T-helper 9 cell (primary cell): ENCODE measurements at regions not wholly inside any gene's neighbourhood (a gene's known extent, or its start where the extent isn't known, plus 50 kb on each side); places are given as distances from the start of the nearest gene placed in this dataset.
"Not testable (repeated sequence)": the region's sequence is repeated elsewhere in the genome, so short reads cannot be mapped to it uniquely, and the experiment has no call there.

Source experiments
- DNase-seq: peaks from one replicate; pipeline ENCODE4 v3.0.0-alpha.2; 2020

DNA sequence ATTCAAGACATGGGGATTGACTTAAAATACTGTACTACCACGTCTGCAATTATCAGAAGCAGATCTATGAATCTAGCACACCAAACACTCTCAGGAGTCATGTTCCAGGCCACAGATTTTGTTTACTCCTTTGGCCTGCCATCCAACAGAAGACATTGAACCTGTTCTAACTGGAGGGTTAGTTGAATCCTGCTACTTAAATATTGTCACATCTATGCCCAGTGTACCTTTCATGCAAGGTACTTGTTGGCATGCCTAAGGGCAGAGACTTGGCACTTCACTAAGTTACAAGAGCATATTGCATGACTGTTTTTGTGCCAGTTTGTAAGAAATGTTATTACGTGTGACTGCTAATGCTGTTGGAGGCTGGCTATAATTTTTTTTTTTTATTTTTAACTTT, 126.9 kb upstream of the BCOR start:
- no peak for DNase-seq

DNA sequence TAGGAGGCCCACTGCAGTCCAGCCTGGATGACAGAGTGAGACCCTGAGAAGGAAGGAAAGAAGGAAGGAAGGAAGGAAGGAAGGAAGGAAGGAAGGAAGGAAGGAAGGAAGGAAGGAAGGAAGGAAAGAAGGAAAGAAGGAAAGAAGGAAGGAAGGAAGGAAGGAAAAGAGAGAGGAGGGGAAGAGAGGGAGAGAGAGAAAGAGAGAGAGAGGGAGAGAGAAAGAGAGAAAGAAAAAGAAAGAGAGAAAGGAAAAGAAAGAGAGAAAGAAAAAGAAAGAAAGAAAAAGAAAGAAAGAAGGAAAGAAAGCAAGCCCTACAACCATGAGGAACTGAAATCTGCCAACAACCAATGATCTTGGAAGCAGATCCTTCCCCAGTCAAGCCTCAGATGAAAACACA, 124.9 kb upstream of the BCOR start:
- not testable (repeated sequence) for DNase-seq

DNA sequence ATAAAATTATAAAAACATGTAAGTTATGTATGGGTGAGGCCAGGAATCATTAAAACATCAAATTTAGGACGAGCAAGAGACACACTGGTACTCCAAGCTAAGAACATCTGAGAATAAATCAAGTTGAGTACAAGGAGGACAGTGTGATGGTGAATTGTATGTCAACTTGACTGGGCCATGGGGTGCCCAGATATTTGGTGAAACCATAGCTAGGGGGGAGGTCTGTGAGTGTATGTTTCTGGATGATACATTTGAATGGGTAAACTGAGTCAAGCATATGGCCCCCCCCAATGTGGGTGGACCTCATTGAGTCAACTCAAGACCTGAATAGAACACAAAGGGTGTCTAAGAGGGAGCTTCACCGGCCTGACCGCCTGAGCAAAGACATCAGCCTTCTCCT, 115.3 kb upstream of the BCOR start:
- DNase-seq: no peak

DNA sequence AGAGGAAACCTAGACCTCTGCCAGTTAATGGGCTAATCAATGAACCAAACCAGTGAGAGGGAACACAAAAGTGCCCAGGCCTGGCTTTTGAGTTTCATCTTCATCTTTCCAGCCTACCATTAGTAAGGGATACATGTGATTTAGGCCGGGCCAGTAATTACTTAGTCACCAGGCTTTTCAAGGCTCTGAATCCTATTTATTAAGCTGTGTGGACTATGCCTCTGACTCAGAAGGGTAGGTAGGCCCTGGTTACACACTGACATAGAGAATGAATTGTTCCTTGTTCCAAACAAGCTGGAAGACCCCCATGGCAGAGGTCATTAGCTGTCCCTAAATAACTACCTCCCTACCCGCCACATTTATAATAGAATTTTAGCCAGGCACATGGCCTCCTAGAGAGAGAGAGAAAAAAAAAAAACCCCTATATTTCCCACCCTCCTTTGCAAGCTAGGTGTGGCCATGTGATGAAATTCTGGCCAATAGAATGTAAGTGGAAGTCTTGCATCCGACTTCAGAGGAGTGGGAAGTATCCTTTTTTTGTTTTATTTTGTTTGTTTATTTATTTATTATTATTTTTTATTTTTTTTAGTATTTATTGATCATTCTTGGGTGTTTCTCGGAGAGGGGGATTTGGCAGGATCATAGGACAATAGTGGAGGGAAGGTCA, 112.3 kb upstream of the BCOR start:
- no peak for DNase-seq

DNA sequence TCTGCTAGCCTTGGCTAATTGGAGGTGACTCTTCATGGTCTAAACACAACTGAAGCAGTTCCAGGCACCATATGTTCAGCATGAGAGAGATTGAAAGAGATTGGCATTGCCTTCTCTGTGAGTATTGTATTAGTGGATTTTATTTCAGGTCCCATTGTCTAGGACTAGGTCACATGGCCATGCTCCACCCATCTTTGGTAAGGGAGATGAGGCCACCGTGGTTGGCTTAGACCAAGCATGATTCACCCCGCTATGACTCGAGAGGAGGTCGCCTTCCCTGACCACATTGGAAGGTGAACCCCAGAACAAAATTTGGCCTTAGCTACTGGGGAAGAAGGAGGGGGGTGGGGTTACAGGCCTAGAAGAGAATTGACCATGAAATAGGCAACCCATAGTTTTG, 109.9 kb upstream of the BCOR start:
- no peak for DNase-seq

DNA sequence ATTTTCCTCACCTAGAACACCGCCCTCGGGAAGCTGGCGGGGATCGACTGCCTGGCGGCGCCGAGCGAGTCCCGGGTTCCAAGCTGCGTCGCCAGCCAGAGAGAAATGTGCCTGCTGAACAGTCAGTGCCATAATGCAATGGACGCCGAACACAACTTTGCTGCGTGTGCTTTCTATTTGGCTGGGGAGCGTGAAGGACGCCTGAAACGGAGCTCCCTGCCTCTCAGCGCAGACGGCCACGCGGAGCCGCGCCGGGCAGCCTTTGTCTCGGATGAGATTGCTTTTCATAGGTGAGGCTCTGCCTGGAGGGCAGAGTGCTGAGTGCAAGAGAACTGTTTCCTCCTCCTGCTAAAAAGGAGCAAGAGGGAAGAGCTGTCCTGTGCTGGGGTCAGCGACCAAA, 107.7 kb upstream of the BCOR start:
- no peak for DNase-seq

DNA sequence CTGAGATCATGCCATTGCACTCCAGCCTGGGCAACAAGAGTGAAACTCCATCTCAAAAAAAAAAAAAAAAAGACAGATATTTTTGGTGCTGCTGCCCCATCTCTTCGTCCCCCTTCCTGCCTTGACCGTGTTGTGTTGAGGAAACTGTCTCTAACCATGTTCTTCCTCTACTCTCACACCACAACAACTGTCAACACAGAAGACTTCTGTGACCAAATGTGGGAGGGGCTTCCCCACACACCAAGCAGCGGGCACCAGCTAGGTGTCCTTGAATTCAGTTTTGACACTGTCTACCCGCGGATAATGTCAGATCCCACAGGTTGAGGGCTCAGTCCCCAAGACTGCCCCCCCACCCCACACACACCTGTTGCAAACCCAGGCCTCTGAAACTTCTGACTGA, 104.7 kb upstream of the BCOR start:
- DNase-seq: no peak

DNA sequence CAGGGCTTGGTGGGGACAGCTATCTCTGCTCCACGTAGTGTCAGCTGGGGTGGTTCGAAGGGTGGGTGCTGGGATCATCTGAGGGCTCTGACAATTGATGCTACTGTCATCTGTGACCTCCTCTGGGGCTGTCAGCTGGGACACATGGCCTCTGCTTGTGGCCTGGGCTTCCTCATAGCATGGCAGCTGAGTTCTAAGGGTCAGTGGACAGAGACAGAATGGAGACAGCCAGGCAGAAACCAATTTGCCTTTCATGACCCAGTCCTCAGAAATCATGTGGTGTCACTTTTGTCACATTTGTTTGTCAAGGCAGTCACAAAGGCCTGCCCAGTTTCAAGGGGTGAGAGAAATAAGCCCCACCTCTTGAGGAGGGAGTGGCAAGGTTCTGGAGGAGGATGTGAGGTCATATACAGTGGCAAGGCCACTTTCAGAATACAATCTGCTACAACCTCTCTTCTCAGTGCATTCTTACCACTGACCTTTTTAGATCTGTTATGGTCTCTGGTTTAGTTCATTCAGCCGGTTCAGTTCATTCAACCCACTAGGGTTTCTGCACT, 103.6 kb upstream of the BCOR start:
- DNase-seq: no peak

DNA sequence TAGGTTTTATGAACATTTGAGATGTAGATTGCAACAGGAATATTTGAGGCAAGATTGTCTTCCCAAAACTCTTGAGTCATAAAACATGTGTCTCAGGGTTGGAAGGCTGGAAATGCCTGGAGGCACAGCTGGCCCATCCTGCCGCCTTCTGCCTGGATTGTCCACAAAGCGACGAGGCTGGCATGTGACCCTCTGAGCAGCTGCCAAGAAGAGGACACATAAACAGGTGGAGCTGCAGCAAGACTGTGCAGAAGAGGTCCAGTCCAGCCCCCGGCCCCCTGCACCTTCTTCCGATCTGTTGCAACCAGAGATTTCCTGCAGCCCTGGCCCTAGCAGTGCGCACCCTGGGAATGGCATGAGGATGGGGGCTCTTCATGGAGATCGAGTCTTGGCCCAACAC, 101.9 kb upstream of the BCOR start:
- DNase-seq: no peak

DNA sequence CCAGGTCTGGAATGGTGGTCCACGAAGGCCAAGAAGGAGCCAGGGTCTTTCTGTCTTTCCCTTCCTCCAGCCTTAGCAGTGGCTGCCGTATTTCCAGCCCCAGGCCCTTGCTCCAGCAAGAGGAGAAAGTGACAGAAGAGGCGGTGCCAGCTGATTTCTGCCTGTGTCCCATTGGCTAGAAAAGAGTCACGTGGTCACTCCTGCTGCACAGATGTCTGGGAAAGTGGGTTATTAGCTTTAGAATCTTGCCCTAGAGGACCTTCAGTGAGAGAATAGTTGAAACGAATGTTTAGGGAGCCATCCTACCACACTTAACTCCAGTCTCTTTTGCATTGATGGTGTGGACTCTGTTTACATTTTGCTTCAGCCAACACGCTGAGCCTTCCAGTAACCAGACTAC, 99.3 kb upstream of the BCOR start:
- no peak for DNase-seq

DNA sequence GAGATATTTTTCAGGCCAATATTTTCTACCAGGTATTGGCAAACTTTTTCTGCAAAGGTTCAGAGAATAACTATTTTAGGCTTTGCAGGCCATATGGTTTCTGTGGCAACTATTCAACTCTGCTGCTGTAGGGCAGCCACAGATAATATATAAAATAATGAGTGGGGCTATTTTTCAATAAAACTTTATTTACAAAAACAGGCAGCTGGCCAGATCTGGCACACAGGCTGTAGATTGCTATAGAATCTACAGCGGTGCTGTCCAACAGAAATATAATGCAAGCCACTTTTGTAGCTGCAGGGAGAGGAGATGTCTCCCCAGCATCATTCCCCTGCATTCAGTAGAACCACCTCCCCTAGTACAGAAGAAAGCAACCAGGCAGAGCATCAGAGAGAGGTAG, 97.6 kb upstream of the BCOR start:
- DNase-seq: no peak

DNA sequence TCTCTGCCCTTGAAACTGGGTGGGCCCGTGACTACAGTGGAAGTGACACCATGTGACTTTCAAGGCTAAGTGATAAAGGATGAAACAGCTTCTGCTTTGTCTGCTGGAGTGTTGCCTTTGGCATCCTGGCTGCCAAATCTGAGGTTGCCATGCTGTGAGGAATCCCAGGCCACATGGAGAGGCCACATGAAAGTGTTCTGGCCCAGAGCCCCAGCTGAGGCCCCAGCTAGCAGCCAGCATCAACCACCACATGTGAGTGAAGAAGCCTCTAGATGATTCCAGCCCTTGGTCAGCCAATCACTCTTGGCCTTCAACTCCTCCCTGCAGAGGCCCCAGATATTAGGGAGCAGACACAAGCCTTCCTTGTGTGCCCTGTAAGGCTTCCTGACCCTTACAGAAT, 94.4 kb upstream of the BCOR start:
- DNase-seq: no peak

DNA sequence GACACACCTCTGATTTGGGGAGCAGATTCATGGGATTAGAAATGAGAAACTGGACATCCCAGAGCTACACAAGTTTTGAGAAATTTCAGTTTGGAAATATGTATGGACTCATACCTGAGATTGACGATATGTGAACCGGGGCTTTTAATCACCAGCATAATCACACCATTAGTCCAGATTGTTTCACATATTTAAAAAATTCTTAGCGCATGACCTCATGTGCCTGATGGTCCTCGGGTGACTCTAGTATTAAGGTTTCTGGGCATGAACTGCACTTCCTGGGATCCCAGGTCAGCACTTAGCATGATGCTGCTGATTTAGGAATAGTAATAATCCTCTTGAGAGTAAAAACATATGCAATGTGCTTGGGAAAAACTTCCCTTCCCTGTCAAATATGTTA, 91.9 kb upstream of the BCOR start:
- DNase-seq: no peak

DNA sequence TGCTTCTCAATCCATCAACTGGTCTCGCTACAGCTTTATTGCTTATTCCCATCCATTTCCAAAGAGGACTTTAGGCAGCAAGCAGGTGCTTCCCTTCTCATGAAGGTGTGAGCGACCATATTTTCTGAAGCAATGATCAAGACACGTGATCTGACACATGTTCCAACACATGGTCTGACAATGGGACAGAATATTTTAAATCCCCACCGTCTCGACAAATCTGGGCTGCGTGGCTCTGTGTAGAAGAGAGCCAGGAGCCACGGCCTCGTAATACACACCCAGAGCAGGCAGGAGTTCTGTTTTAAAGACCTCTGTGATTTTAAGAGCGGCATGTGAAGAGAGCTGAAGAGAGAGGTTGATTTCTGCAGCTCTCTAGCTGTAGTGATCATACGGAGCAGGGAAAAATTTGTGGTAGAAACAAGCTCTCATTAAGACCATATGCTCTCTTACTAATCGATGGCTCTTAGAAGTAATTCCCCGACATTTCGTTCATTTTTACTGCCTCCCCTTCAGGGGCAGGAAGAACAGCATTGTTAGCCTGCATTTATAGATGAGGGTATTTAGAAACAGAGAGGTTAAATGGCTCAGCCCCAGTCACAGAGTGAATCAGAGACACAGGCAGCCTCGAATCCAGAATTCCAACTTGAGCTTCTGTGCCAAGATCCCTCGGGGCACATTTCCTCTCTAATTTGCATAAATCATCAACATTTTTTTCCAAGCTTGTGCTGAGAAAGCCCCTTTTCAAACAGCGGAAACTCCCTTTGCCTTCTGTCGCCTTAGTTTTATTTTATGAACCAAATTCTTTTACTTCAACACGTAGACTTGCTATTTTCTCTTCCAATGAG, 91.0 kb upstream of the BCOR start:
- DNase-seq: no peak

DNA sequence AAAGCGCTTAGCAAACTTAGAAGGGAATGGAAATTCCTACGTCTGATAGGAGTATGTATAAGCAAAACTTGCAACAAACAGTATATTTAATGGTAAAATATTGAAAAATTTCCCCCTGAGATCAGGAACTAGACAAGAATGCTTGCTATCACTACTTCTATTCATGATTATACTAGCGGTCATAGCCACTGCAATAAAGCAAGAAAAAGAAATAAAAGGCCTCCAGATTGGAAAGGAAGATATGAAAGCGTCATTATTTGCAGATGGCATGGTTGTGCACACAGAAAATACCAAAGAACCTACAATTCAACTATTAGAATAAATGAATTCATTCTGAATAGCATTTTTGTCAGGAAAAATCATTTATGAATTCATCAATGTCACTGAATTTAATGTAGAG, 87.2 kb upstream of the BCOR start:
- DNase-seq: no peak

DNA sequence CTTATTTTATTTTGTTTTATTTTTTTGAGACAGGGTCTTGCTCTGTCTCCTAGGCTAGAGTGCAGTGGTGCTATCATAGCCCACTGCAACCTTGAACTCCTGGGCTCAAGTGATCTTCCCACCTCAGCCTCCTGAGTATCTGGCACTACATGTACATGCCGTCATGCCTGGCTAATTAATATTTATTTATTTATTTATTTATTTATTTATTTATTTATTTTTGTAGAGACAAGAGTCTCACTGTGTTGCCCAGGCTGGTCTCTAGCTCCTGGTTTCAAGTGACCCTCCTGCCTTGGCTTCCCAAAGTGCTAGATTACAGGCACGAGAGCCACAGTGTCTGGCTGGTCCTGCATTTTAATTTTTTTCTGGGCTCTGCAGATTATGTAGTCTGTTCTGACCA, 84.9 kb upstream of the BCOR start:
- no peak for DNase-seq

DNA sequence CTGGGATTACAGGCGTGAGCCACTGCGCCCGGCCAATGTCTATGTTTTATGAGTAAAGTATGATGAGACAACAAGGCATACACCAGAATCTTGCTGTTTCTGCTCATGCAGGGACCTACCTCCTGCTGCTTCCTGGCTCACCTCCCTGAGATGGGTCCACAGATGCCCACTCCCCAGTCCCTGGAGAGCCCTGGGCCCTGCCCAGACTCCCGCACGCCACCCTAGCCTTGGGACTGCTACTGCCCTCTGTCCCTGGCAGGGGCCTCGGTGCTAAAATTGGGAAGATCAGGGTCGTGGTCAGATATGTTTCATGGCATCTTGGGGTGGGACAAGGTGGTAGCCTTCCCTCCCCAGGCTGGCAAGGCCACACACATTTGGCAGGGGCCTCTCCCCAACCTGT, 84.3 kb upstream of the BCOR start:
- no peak for DNase-seq

DNA sequence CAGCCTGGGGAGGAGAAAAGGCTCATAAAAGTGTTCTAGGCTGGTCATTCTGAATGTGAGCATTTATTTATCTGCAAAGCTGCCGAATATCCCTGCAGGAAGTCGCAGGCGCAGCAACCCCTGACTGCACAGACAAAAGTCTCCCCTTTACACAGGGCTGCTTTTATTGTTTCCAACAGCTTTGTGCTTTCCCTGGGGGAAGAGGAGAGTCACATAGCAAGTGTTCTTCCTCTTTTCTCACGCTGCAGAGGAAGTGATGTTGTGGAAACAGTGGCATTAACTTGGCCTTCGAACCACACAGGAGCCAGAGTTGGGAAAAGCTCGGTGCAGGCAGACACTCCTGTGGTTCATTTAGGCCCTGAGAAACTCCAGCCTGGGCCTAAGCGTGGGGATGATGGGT, 81.5 kb upstream of the BCOR start:
- DNase-seq: no peak

DNA sequence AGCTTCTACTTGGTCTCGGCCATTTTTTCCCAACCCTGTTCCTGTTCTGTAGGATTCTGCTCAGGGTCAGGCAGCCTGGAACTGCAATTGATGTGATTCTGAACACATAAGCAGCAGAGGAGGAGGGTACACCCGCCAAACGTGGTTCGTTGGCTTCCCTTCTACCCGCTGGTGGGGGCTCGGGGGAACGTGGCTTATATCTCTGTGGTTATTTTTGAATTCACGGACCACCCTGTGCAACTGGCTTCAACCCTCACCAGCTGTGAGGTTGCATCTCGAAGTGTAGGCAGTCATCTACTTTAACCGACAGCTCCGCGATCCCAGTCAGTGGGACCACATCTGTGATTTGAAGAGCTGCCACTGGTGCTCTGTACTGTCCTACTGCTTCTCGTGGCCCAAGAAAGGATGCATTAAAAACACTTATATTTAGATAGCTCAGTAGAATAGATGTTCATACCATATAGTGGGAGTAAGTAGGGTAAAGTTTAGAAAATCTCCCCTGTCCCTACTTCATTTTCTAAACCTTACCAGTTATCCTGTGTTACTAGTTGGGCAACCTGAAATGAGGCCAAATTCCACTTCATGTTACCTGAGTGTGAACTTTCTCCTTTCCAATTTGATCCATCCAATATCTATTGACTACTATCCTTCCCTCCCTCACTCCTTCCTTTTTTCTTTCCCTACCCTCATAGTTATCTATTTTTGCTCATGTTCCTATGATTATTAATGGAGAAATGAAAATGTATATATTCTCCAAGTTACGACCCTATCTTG, 80.4 kb upstream of the BCOR start:
- no peak for DNase-seq

DNA sequence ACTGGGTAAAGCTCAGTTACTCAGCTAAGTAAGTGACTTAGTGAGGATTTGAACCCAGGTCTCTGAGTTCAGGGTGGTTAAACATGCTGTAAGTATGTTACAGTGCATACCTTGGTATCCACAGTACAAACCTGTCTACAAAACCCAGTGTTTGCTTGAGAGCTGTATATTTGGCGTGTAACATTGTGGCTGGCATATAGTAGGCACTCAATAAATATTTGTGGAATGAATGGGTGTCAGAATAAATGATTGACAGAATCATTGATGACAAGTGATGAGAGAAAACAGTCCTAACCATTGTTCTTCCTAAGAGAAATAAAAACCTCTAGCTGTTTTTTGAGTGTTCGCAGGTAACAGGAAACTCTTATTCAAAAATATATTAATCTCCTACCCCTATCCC, 79.7 kb upstream of the BCOR start:
- no peak for DNase-seq

DNA sequence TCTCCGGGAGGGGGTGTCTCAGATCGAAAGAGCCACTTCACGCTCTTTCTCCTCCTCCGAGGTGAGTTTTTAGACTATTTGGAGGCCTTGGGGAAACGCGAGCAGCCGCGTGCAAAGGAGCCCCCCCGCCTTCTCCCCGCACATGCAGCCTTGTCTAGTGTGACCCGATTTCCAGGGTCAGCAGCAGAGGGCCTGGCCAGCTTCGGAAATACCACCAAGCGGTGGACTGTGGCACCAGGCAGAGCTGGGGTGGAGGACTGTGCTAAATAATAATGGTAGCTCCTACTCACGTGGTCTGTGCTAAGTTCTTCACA, 79.3 kb upstream of the BCOR start:
- DNase-seq: no peak

DNA sequence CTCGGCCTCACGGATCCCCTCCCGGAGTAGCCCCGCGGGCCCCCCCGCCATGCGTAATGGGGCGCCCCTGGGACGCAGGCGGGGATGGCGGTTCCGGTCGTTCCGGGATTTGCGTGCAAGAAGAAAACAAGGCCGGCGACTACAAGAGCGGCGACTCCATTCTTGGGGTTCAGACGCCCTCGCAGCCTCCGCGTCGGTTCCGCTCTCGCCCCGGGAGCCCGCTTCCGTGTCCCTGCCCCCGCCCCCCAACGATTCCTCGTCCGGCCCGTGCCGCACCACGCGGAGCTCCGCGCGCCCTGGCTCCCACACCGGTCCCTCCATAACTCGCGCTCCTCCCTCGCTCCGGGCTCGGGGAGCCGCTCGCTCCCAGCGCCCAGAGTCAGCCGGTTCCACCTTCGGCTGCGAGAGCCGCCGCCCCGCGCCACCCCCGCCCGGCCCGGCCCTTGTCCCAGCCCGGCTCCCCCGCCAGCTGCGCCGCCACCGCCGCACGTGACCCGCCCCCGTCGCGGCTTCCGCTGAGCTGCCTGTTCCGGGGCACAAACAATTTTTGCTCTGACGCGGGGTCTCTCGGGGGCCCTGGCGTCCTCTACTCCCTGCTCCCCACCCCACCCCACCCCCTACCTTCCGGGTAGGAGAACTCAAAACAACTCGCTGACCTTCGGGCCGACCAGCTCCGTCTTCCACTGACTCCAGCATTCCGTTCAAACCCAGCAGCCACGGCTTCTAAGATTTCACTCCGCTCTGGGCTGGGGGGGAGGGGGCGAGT, 78.8 kb upstream of the BCOR start:
- peak; percentile 66 for DNase-seq
